IgD-negative memory B cell (primary cell): ENCODE measurements at regions not wholly inside any gene's neighbourhood (a gene's known extent, or its start where the extent isn't known, plus 50 kb on each side); places are given as distances from the start of the nearest gene placed in this dataset.

Source experiments
- H3K27ac Mint-ChIP-seq, 3 donors: one replicate each; pipeline ENCODE4 v1.8.0; 2020 to 2022; ENCODE audit warnings: mild to moderate bottlenecking in 3 of 3, mixed read lengths in 3 of 3, moderate library complexity in 1 of 3
- H3K27me3 Mint-ChIP-seq: one replicate; pipeline ENCODE4 v1.8.0; 2021; ENCODE audit warnings: mixed read lengths
- H3K36me3 Mint-ChIP-seq: one replicate; pipeline ENCODE4 v1.8.0; 2020; ENCODE audit warnings: mild to moderate bottlenecking, mixed read lengths
- H3K4me1 Mint-ChIP-seq, 3 donors: one replicate each; pipeline ENCODE4 v1.8.0; 2020 to 2022; ENCODE audit warnings: mixed read lengths in 3 of 3, mild to moderate bottlenecking in 1 of 3
- H3K4me3 Mint-ChIP-seq, 4 donors: one replicate each; pipeline ENCODE4 v1.8.0; 2020 to 2022; ENCODE audit warnings: mild to moderate bottlenecking in 4 of 4, mixed read lengths in 4 of 4, moderate library complexity in 3 of 4
- H3K9me3 Mint-ChIP-seq, 3 donors: one replicate each; pipeline ENCODE4 v1.8.0; 2020 to 2021; ENCODE audit warnings: mixed read lengths in 3 of 3, mild to moderate bottlenecking in 1 of 3

DNA sequence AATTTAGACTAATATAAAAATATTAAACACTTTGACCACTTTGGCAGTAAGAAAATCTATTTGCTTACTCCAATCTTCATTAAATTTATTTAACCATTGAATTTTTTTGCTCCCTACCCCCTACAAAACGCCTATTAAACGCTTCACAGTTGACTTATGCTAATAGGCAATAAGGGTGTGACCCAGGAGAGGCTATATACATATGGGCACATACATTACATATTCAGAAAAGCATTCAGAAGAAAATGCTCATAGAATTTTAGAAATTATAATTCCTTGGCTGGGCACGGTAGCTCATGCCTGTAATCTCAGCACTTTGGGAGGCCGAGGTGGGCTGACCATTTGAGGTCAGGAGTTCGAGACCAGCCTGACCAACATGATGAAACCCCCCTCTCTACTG lies 95.6 kb upstream of the STARD13 start:
- peaks cover 1% of the 10 kb centered on the region for H3K27me3 Mint-ChIP-seq
- H3K4me3 Mint-ChIP-seq: no peak overlapping the region
- no peak overlapping the region for H3K27ac Mint-ChIP-seq
- no peaks in the 10 kb centered on the region for H3K36me3 Mint-ChIP-seq
- peaks cover 0 to 3% (median under 1%) of the 10 kb centered on the region in 3 donors for H3K9me3 Mint-ChIP-seq
- H3K4me1 Mint-ChIP-seq: no peaks in the 10 kb centered on the region

DNA sequence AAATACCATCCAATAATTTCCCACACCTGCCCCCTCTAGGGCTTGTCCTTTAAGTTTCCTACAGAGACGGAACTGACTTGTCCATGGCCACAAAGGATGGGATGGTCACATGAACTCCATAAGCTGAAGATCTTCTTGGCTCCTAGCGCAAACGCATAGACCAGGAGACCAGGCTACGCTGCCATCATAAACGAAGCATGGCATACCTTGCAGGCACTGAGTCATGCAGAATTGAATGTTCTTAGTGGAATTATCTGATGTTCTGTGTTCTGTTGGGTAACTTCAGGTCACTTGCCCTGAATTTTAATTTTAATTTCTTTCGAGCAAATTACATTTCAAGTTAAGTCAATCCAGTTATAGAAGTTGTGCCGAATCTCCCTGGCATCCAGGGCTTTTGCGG lies 96.4 kb upstream of the STARD13 start:
- Mint-ChIP-seq H3K27ac (no peak overlapping the region), H3K4me3 (no peak overlapping the region)

DNA sequence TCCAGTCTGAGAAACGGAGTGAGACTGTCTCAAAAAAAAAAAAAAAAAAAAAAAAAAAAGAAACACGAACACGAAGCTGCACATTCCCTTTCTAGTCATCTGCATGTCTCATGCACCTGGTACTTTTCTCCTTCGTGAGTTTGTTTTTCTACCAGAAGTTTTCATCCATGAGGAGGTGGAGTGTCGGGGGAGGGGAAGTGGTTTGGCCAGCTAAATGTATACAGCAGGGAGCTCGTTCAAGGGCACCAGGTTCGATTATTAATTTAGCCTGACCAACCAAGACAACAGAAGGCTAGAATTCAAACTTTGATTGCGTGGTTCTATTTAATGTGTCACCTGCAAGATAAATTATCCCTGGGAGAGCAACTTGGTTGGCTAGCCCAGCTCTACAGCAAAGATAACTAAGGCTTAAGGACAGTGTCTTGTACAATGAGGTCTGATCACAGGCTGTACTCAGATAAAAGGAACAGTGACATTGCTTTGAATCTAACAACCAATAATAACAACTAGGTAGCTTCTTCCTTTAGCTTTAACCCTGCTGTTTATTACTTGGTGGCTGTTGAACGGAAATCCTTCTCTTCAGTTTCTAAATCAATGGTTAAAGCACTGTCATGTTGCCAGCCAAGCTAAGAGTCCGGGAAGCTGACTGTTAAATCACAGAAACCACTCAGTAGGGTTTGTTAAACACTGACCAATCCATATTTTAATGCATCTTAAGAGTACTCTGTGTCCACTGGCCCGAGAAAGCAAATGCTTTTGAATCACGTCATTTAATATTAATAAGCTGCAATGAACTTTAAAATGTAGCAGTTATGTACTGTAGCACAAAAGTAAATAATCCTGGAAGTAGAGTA lies 98.4 kb upstream of the STARD13 start:
- no peak overlapping the region for H3K27ac Mint-ChIP-seq
- no peaks in the 10 kb centered on the region for H3K9me3 Mint-ChIP-seq
- no peak overlapping the region for H3K4me3 Mint-ChIP-seq
- no peaks in the 10 kb centered on the region for H3K36me3 Mint-ChIP-seq
- H3K27me3 Mint-ChIP-seq: peaks cover 1% of the 10 kb centered on the region
- no peaks in the 10 kb centered on the region for H3K4me1 Mint-ChIP-seq

More for the DNA sequence above, 96.4 kb upstream of the STARD13 start:
- Mint-ChIP-seq H3K27me3 (peaks cover 1% of the 10 kb centered on the region), H3K36me3 (no peaks in the 10 kb centered on the region), H3K4me1 (no peaks in the 10 kb centered on the region), H3K9me3 (no peaks in the 10 kb centered on the region)

DNA sequence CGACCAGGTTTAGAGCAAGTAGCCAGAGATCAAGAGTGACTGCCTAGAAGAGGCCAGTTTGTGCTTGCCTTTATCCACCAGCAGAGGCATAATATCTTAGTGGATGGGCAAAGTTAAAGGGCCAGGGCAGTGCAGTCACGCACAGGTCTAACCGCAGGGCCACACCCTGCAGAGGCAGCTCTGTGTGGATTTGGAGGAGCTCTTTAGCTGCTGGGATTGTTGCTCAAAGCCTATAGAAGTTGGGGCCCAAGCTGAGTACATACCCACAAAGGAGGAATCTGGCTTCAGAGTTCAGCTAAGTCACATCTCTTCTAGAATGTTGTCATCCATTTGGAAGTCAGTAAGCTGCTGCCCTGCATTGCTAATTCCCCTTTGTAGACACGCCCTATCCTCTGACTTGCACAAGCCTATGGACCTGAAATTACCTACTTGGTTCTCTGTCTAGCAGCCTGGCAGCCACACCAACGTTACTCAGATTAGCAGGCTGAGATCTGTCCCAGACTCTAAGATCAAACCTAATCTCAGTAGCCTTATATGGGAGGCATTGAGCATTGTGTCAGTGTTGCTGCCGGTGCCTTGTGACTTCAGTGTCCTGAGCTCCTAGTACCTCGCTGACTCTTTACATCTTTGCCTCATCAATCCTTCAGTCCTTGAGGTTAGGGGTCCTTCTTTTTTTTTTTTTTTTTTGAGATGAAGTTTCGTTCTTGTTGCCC lies 102.9 kb upstream of the STARD13 start:
- no peaks in the 10 kb centered on the region for H3K36me3 Mint-ChIP-seq
- H3K27me3 Mint-ChIP-seq: peaks cover 3% of the 10 kb centered on the region
- no peak overlapping the region for H3K4me3 Mint-ChIP-seq
- peak overlapping the region in 1 of 3 donors; percentile 71 for H3K27ac Mint-ChIP-seq
- H3K4me1 Mint-ChIP-seq: peaks cover 0 to 1% (median 0%) of the 10 kb centered on the region in 3 donors
- no peaks in the 10 kb centered on the region for H3K9me3 Mint-ChIP-seq

DNA sequence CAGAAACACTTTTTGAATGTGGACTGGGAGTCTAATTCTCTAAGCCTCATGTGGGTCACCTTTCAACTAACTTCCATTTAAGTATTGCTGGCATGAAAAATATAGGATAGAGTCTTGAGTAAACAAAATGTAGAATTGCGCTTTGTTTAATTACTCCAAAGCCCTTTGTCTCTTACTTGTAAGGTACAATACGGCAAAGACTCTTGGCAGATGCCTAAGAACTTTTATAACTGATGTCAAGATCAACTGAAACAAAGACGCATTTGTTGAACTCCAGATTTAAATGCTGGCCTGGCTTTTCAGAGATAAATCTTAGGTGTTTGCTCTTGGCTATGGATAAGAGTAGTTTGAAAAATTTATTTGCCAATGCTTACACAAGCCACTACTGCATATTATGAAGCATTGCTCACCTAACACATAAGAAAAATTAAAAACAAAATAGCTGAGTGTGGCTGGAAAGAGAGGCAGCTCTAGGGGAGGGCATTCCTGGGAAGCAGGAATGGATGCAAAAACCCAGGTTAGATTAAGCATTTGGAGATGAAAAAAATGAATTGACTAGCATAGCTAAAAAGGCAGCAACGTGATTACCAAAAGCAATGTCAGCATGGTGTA lies 107.3 kb upstream of the STARD13 start:
- H3K27ac Mint-ChIP-seq: no peak overlapping the region
- H3K9me3 Mint-ChIP-seq: no peaks in the 10 kb centered on the region
- H3K4me3 Mint-ChIP-seq: no peak overlapping the region
- H3K4me1 Mint-ChIP-seq: peaks cover 0 to 1% (median 0%) of the 10 kb centered on the region in 3 donors
- H3K36me3 Mint-ChIP-seq: no peaks in the 10 kb centered on the region
- H3K27me3 Mint-ChIP-seq: peaks cover 1% of the 10 kb centered on the region

DNA sequence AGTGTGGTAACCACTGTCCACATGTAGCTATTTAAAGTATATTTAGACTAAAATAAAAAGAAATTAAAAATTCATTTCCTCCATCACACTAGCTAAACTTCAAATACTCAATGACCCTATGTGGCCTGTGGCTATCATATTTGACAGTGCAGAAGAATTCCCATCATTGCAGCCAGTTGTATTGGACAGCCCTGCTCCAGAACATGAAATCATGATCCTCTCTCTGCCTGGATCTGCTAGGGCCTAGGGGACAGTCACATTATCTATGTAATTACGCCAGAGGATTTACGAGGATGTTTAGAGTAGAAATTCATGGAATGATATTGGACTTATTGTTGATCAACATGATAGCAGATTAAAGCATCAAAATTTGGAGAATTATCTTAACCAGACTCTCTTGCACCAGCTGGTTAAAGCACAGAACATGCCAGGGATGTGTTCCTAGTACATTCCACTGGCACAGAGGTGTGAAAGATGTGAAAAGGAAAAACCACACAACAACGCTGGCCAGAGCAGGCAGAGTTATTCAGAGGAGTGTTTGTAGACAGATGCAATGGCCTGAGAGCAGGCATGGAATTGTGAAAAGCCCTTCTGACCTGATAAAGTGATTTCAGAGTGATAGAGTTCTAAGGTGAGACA lies 108.9 kb upstream of the STARD13 start:
- Mint-ChIP-seq H3K4me3 (no peak overlapping the region), H3K27ac (no peak overlapping the region), H3K27me3 (no peaks in the 10 kb centered on the region)

DNA sequence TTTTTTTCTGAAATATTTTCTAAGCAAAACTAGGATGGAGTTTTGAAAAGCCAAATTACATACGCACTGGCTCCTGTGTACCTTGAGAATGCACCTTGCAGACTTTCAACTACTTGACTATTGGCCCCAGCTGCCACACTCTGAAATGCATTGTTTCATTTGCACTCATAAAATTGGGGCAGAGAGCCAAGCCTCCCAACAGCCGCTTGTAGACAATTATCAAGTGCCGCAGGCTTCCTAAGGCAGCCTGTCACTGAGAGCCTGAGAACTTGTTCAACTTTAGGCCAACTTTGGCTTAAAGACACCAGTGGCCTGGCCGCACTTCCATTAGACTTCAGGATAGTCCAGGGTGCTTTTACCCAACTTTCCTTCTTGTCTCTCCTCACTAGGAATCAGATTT lies 115.7 kb upstream of the STARD13 start:
- H3K27me3 Mint-ChIP-seq: no peaks in the 10 kb centered on the region
- no peaks in the 10 kb centered on the region for H3K9me3 Mint-ChIP-seq
- H3K4me3 Mint-ChIP-seq: no peak overlapping the region
- no peaks in the 10 kb centered on the region for H3K36me3 Mint-ChIP-seq
- H3K4me1 Mint-ChIP-seq: peaks cover 0 to 1% (median 0%) of the 10 kb centered on the region in 3 donors
- no peak overlapping the region for H3K27ac Mint-ChIP-seq

More for the DNA sequence above, 108.9 kb upstream of the STARD13 start:
- no peaks in the 10 kb centered on the region for H3K4me1 Mint-ChIP-seq
- no peaks in the 10 kb centered on the region for H3K36me3 Mint-ChIP-seq
- H3K9me3 Mint-ChIP-seq: no peaks in the 10 kb centered on the region

DNA sequence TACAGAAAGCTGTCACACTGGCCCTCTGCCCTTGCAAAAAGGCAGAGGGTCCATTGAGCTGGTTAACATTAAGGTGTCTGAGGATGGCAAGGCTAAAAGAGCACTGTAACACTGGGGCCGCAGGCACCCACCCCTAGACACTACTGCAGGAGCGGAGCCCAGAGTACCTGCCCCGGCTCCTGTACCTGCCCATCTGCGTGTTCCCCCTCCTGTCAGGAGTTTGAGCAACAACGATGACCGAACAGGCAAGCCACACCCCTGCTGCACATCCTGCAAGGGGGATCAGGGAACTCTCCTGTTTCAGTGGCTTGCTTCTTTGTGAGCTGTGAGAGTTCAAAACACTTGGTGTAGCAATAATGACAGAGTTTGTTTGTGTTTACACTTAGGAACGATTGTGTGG lies 117.4 kb upstream of the STARD13 start:
- Mint-ChIP-seq H3K4me3 (no peak overlapping the region), H3K4me1 (peaks cover 0 to 1% (median 0%) of the 10 kb centered on the region in 3 donors), H3K27ac (no peak overlapping the region), H3K27me3 (peaks cover 3% of the 10 kb centered on the region), H3K36me3 (no peaks in the 10 kb centered on the region), H3K9me3 (no peaks in the 10 kb centered on the region)

DNA sequence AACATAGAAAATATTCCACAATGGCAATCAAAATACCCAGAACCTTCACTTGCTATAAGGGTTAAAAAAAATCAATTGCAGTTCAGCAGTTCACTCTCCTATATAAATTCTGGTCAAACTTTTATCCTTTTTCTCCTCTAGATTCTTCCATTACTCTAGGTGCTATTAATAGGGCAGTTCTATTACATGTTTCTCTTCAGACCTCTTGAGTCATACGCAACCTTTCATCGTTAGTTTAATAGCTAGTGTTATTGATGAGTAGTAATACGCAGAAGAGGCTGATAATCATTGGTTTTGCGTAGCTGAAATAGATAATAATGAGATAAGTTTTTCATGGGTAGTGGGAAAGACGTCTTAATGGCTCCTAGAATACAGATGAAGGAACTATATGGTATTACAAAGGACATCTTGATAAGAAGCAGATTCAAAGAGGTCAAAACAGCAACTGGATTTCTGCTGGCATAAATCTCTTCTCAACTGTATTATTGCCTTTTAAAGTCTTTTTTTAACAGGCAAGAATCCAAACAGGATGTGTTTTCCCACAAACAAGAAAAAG lies 118.3 kb upstream of the STARD13 start:
- H3K4me3 Mint-ChIP-seq: no peak overlapping the region
- H3K4me1 Mint-ChIP-seq: peaks cover 0 to 1% (median 0%) of the 10 kb centered on the region in 3 donors
- no peaks in the 10 kb centered on the region for H3K9me3 Mint-ChIP-seq
- no peaks in the 10 kb centered on the region for H3K36me3 Mint-ChIP-seq
- peaks cover 4% of the 10 kb centered on the region for H3K27me3 Mint-ChIP-seq
- no peak overlapping the region for H3K27ac Mint-ChIP-seq

DNA sequence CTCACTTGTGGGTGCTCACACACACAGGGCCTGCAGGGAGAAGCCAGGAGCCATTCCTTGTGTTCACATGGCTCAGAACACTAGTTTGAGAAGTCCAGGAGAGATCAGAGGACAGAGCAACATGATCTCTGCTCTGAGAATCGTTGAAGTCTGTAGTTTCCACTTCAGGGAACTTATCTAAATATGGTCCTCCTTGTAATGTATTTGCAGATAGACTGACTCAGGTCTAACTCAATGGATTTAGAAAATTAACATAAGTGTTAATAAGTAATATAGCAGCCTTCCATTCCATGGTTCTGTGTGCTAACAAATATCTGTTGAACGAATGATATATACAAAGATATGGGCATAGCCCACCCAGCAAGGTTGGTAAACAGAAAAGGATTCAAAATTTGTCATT lies 119.8 kb upstream of the STARD13 start:
- Mint-ChIP-seq H3K4me3 (no peak overlapping the region), H3K36me3 (no peaks in the 10 kb centered on the region), H3K4me1 (no peaks in the 10 kb centered on the region), H3K9me3 (no peaks in the 10 kb centered on the region), H3K27ac (no peak overlapping the region), H3K27me3 (peaks cover 4% of the 10 kb centered on the region)

DNA sequence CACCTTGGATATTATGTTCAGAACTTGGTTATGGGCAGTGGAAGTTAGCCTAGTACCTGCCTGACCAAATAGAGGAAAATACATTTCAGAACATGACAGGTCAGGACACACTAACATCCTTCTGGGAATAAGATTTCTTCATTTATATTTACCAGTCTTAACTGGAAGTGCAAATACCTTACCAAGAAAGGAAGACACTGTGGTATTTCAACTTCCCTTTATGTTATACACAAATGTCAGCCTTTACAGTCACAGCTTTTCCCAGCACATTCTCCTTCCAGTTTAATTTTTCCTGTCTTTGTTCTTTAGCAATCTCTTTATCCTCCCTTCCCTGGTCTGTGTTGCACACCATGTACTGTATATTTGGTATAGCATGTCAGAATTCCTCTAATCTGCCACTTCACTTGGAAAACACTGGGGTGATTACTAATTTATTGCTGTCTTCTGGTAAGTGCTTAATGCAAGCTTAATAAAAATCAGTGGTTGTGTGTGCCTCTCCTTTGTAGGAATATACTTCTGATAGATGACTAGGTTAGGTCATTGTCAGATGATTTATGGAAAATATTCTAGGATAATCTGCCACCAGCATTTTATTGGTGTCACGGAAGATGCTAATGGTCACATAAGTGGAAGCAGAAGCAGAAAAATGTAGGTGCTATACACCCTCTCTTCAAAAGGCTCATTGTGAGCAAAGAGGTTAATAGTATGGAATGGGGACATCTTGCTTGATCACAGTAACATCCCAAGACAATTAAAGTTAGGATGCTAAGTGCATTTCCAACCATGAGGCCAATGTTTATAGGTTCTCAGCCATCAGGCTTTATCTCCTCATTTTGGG lies 124.3 kb upstream of the STARD13 start:
- Mint-ChIP-seq H3K27ac (no peak overlapping the region), H3K4me3 (no peak overlapping the region), H3K27me3 (peaks cover 12% of the 10 kb centered on the region), H3K36me3 (no peaks in the 10 kb centered on the region), H3K9me3 (no peaks in the 10 kb centered on the region), H3K4me1 (no peaks in the 10 kb centered on the region)

DNA sequence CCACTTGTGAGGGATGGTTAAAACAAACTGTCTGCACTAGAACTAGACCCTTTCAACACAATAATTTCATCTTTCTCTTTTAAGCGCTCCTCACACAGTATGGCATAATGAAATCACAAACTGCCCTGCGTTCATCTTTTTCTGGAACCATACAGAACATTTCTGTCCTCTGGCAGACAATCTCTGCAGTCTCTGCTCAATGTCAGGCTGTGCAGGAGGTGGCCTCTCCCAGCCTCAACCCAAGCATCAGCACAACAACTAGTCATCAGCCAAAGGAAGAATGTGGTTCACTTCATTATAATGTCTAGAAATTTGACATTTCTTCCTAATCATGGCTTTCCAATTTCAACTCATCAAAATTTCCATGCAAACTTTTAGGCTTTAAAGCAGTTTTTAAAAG lies 125.1 kb upstream of the STARD13 start:
- H3K27me3 Mint-ChIP-seq: peaks cover 12% of the 10 kb centered on the region
- H3K36me3 Mint-ChIP-seq: no peaks in the 10 kb centered on the region
- H3K4me3 Mint-ChIP-seq: no peak overlapping the region
- H3K27ac Mint-ChIP-seq: no peak overlapping the region
- H3K4me1 Mint-ChIP-seq: no peaks in the 10 kb centered on the region
- no peaks in the 10 kb centered on the region for H3K9me3 Mint-ChIP-seq

DNA sequence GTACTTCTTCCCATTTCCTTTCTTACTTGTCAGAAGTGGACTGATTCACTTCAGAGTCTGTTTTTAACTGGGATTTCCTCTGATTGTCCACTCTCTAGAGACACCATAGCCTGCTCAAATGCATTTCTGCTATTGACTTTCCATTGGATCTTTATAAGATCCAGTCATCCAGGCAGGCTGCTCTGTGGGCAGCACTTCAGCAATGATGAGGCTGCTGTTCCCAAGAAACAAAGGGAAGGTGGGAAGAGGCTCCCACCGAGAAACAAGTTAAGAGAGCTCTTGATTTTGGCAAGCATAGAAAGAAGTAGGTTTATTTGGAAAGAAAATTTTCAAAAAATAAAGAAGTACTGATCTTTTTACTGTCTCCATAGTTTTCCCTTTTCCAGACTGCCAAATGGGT lies 125.8 kb upstream of the STARD13 start:
- Mint-ChIP-seq H3K36me3 (no peaks in the 10 kb centered on the region), H3K27ac (no peak overlapping the region), H3K9me3 (no peaks in the 10 kb centered on the region), H3K27me3 (peaks cover 12% of the 10 kb centered on the region), H3K4me3 (no peak overlapping the region), H3K4me1 (no peaks in the 10 kb centered on the region)

DNA sequence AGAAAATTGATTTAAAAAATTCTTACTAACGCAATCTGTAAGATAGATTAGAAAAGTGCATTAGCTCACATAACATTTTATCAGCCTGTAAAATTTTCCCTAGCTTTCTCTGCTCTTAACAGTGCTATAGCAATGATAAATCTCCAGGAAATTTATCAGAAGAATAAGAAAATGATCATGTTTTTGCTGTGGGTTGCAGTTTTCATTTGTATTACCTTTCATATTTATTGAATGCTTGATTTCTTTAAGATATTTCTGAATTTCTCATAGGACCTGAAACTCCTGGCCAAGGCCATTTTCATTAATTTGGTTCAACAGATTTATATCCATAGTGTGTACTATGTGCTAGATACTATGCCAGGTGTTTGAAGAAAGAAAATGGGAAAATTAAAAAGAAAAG lies 130.3 kb upstream of the STARD13 start:
- Mint-ChIP-seq H3K9me3 (peaks cover 0 to 6% (median 0%) of the 10 kb centered on the region in 3 donors), H3K27me3 (peaks cover 8% of the 10 kb centered on the region), H3K36me3 (no peaks in the 10 kb centered on the region), H3K4me3 (no peak overlapping the region), H3K27ac (no peak overlapping the region), H3K4me1 (no peaks in the 10 kb centered on the region)
